K562 (cell line): ENCODE measurements at regions not wholly inside any gene's neighbourhood (a gene's known extent, or its start where the extent isn't known, plus 50 kb on each side); places are given as distances from the start of the nearest gene placed in this dataset.

Experiments used
- ATF3 ChIP-seq, 2 experiments: fragments of 450-650 bp in 1 of 2; sonication (generic) in 1 of 2; formaldehyde crosslinking in 1 of 2; IDR thresholded peaks in 1 of 2; conservative IDR thresholded peaks in 1 of 2; 2 replicates each; pipeline versions ENCODE4 v1.6.1 to v1.8.1; 2016 to 2023; ENCODE audit warnings: mild to moderate bottlenecking in 2 of 2, moderate library complexity in 2 of 2, inconsistent platforms in 1 of 2, missing genetic modification reagents in 1 of 2
- ATF7 ChIP-seq: fragments of 450-650 bp; IDR thresholded peaks from 2 replicates; pipeline ENCODE4 v1.7.1; 2014; ENCODE audit warnings: mild to moderate bottlenecking, moderate library complexity
- CBX3 ChIP-seq, 2 experiments: IDR thresholded peaks; 1 replicate in 1 of 2; 2 replicates in 1 of 2; pipeline ENCODE4 v1.6.1; 2012; ENCODE audit warnings: inconsistent platforms in 2 of 2, low read length in 2 of 2, borderline replicate concordance in 1 of 2, control low read depth in 1 of 2
- EGR1 ChIP-seq: fragments of 450-650 bp; conservative IDR thresholded peaks from 2 replicates; pipeline ENCODE4 v1.6.1; 2017; ENCODE audit warnings: mild to moderate bottlenecking
- EZH2 ChIP-seq: IDR thresholded peaks from 2 replicates; pipeline ENCODE4 v1.6.1; 2012; ENCODE audit warnings: low read depth, mild to moderate bottlenecking, inconsistent platforms, low read length, borderline replicate concordance
- FOXJ2 ChIP-seq: fragments of 200-800 bp; sonication (Bioruptor generic); IDR thresholded peaks from 2 replicates; pipeline ENCODE4 v1.6.1; 2016; ENCODE audit warnings: missing genetic modification characterization, missing compliant biosample characterization
- GTF2E2 ChIP-seq: fragments of 200-800 bp; sonication (Bioruptor generic); IDR thresholded peaks from 2 replicates; pipeline ENCODE4 v1.6.1; 2016; ENCODE audit warnings: missing genetic modification characterization, missing compliant biosample characterization
- HDAC1 ChIP-seq, 2 experiments: fragments of 450-650 bp; IDR thresholded peaks; 2 replicates each; pipeline ENCODE4 v1.6.1; 2016 to 2017; ENCODE audit warnings: inconsistent platforms in 1 of 2, mild to moderate bottlenecking in 1 of 2, moderate library complexity in 1 of 2
- HMBOX1 ChIP-seq: sonication (generic); IDR thresholded peaks from 2 replicates; pipeline ENCODE4 v1.6.1; 2016
- KLF6 ChIP-seq: fragments of 250-450 bp; sonication (Bioruptor Pico); IDR thresholded peaks from 2 replicates; pipeline ENCODE4 v1.4.0; 2020; ENCODE audit warnings: mild to moderate bottlenecking, moderate library complexity, borderline replicate concordance
- MAFF ChIP-seq: IDR thresholded peaks from 2 replicates; pipeline ENCODE4 v1.6.1; 2012; ENCODE audit warnings: low read length, improper control_type of control experiment
- NCOR1 ChIP-seq: fragments of 450-650 bp; IDR thresholded peaks from 2 replicates; pipeline ENCODE4 v1.6.1; 2016; ENCODE audit warnings: mild to moderate bottlenecking, moderate library complexity
- NFE2 ChIP-seq: IDR thresholded peaks from 2 replicates; pipeline ENCODE4 v1.6.1; 2014; ENCODE audit warnings: antibody characterized with exemption, low read depth
- NRF1 ChIP-seq, 2 experiments: fragments of 450-650 bp; IDR thresholded peaks in 1 of 2; conservative IDR thresholded peaks in 1 of 2; 2 replicates each; pipeline ENCODE4 v1.6.1; 2014; ENCODE audit warnings: mild to moderate bottlenecking in 2 of 2
- OTX1 ChIP-seq: fragments of 450-650 bp; formaldehyde crosslinking; IDR thresholded peaks from 2 replicates; pipeline ENCODE4 v1.4.0; 2022; ENCODE audit warnings: mild to moderate bottlenecking
- RBM39 ChIP-seq: fragments of 200-400 bp; formaldehyde crosslinking; optimal IDR thresholded peaks from 2 replicates; pipeline ENCODE3; 2018; ENCODE audit warnings: low read depth, low read length
- SLC30A9 ChIP-seq: fragments of 250-450 bp; sonication (Bioruptor Pico); IDR thresholded peaks from 2 replicates; pipeline ENCODE4 v1.8.0; 2022; ENCODE audit warnings: mild to moderate bottlenecking, moderate library complexity
- SP2 ChIP-seq: IDR thresholded peaks from 2 replicates; pipeline ENCODE4 v1.6.1; 2011; ENCODE audit warnings: mild to moderate bottlenecking, low read depth, low read length, moderate library complexity; ENCODE audit not compliant: poor library complexity, severe bottlenecking; ENCODE audit errors: extremely low read depth
- THAP7 ChIP-seq: fragments of 250-450 bp; sonication (Bioruptor Pico); IDR thresholded peaks from 2 replicates; pipeline ENCODE4 v1.5.0; 2021
- ZC3H4 ChIP-seq: sonication (generic); formaldehyde crosslinking; IDR thresholded peaks from 2 replicates; pipeline ENCODE4 v1.9.0; 2021; ENCODE audit warnings: missing genetic modification reagents, borderline replicate concordance
- ZNF253 ChIP-seq: fragments of 250-450 bp; sonication (Bioruptor Pico); conservative IDR thresholded peaks from 2 replicates; pipeline ENCODE4 v1.6.1; 2021; ENCODE audit warnings: mild to moderate bottlenecking
- ZNF395 ChIP-seq: fragments of 200-800 bp; sonication (Bioruptor generic); IDR thresholded peaks from 2 replicates; pipeline ENCODE4 v1.6.1; 2017; ENCODE audit warnings: missing genetic modification characterization, missing compliant biosample characterization
- ZNF436 ChIP-seq: fragments of 250-450, 450-650 bp; sonication (Bioruptor Pico); formaldehyde crosslinking; IDR thresholded peaks from 2 replicates; pipeline ENCODE4 v1.7.0; 2020; ENCODE audit warnings: mild to moderate bottlenecking
- ZNF740 ChIP-seq, 3 experiments: fragments of 200-800 bp in 1 of 3; sonication (Bioruptor generic) in 1 of 3; sonication (generic) in 1 of 3; formaldehyde crosslinking in 1 of 3; IDR thresholded peaks; 2 replicates each; pipeline versions ENCODE4 v1.6.1 to v1.8.0; 2016 to 2022; ENCODE audit warnings: mild to moderate bottlenecking in 2 of 3, missing compliant biosample characterization in 2 of 3, missing genetic modification characterization in 2 of 3, missing genetic modification reagents in 1 of 3

GRCh38 chr13:50203256-50203941 lies 188.2 kb downstream of the KCNRG start (continued):
- TF ChIP-seq ATF3 (IDR thresholded peaks at IDR 0.05) (peak; percentile 77), ATF3 (CRISPR knock-in tag; conservative IDR thresholded peaks at IDR 0.05) (no peak), SP2 (no peak), THAP7 (CRISPR knock-in tag) (no peak), ZC3H4 (no peak), ZNF436 (no peak), ZNF253 (CRISPR knock-in tag) (no peak), KLF6 (CRISPR knock-in tag) (no peak), HMBOX1 (0 out of 2 replicates have a peak, but pooled peaks have one; percentile 19), FOXJ2 (tag) (no peak), HDAC1 (IDR thresholded peaks at IDR 0.05) (no peak), ATF7 (peak; percentile 89), NCOR1 (no peak), EZH2 (no peak), RBM39 (no peak), SLC30A9 (CRISPR knock-in tag) (no peak), OTX1 (CRISPR knock-in tag) (no peak), ZNF740 (CRISPR knock-in tag; IDR thresholded peaks at IDR 0.05) (no peak), ZNF740 (tag; IDR thresholded peaks at IDR 0.05) (no peak), NRF1 (conservative IDR thresholded peaks at IDR 0.05 in 1 of 2, IDR thresholded peaks at IDR 0.05 in 1 of 2) (no peak), EGR1 (no peak), MAFF (no peak), CBX3 (IDR thresholded peaks at IDR 0.05; ENCODE audit: borderline replicate concordance in 1 of 2, low read length in 2 of 2) (no peak), ZNF395 (CRISPR knock-in tag) (peak; percentile 61; the same call in 1 of the 2 replicates), GTF2E2 (tag) (no peak), NFE2 (no peak)
